OCI-LY7 (cell line): ENCODE measurements at regions not wholly inside any gene's neighbourhood (a gene's known extent, or its start where the extent isn't known, plus 50 kb on each side); places are given as distances from the start of the nearest gene placed in this dataset.

Experiments used
- EZH2phosphoT487 ChIP-seq: fragments of 200-600 bp; sonication (generic); IDR thresholded peaks from 2 replicates; pipeline ENCODE4 v1.6.1; 2018; ENCODE audit warnings: low read depth, borderline replicate concordance, mild to moderate bottlenecking, mixed run types, antibody characterized with exemption, low read length, moderate library complexity, mixed read lengths
- TF ChIP-seq, protein P1 (sequence below): fragments of 200-600 bp; sonication (generic); conservative IDR thresholded peaks from 2 replicates; pipeline ENCODE4 v1.5.1; 2014; ENCODE audit warnings: mild to moderate bottlenecking, antibody characterized with exemption, low read length, moderate library complexity, mixed read lengths

DNA sequence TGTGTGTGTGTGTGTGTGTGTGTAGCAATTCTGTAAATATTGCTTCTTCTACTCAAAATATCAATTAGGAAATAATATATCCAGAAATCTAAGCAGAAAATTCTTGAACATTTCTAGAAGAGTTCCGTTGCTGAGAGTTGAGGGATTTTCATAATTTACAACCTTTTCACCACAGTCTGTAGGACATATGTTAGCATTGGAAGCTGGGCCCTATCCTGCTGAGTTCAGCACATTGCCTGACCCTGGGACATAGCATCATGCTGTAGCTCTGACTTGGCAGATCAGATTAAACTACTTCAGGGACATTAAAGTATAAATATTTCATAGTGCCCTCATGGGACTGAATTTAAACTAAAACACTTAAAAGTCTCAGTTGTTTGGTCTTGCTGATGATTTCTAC is 129.2 kb upstream of the KCNH7 start:
- TF ChIP-seq, protein P1, sequence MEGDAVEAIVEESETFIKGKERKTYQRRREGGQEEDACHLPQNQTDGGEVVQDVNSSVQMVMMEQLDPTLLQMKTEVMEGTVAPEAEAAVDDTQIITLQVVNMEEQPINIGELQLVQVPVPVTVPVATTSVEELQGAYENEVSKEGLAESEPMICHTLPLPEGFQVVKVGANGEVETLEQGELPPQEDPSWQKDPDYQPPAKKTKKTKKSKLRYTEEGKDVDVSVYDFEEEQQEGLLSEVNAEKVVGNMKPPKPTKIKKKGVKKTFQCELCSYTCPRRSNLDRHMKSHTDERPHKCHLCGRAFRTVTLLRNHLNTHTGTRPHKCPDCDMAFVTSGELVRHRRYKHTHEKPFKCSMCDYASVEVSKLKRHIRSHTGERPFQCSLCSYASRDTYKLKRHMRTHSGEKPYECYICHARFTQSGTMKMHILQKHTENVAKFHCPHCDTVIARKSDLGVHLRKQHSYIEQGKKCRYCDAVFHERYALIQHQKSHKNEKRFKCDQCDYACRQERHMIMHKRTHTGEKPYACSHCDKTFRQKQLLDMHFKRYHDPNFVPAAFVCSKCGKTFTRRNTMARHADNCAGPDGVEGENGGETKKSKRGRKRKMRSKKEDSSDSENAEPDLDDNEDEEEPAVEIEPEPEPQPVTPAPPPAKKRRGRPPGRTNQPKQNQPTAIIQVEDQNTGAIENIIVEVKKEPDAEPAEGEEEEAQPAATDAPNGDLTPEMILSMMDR: no peak
- TF ChIP-seq EZH2phosphoT487: no peak
